ENCODE measurements at regions not wholly inside any gene's neighbourhood (a gene's known extent, or its start where the extent isn't known, plus 50 kb on each side); places are given as distances from the start of the nearest gene placed in this dataset.

- no peak for DNase-seq
Measured at GRCh38 chr10:58066979-58067378, 200.7 kb downstream of the IPMK start.

- DNase-seq: no peak
Measured at GRCh38 chr10:58066126-58066525, 201.6 kb downstream of the IPMK start.

GRCh38 chr10:58065529-58065815, 202.2 kb downstream of the IPMK start:
- no peak for DNase-seq

- peak; percentile 87 for DNase-seq
Measured at GRCh38 chr10:58064714-58065528, 202.8 kb downstream of the IPMK start.

- DNase-seq: peak; percentile 81
Measured at GRCh38 chr10:58063861-58064480, 203.7 kb downstream of the IPMK start.

GRCh38 chr10:58058683-58059082, 209.0 kb downstream of the IPMK start:
- DNase-seq: peak; percentile 51

GRCh38 chr10:58054881-58055280, 212.8 kb downstream of the IPMK start:
- no peak for DNase-seq

GRCh38 chr10:58052772-58053171, 214.9 kb downstream of the IPMK start:
- DNase-seq: no peak

GRCh38 chr10:58050575-58050974, 217.1 kb downstream of the IPMK start:
- no peak for DNase-seq

GRCh38 chr10:58048936-58049335, 218.8 kb downstream of the IPMK start:
- DNase-seq: no peak

- DNase-seq: no peak
Measured at GRCh38 chr10:58044072-58044471, 223.6 kb downstream of the IPMK start.

- DNase-seq: no peak
Measured at GRCh38 chr10:58041901-58042300, 225.8 kb downstream of the IPMK start.

GRCh38 chr10:58030208-58030607, 237.5 kb downstream of the IPMK start:
- no peak for DNase-seq

GRCh38 chr10:58028597-58029366, 238.9 kb downstream of the IPMK start:
- DNase-seq: no peak

GRCh38 chr10:58027426-58027825, 240.3 kb downstream of the IPMK start:
- no peak for DNase-seq

- DNase-seq: no peak
Measured at GRCh38 chr10:58026036-58026435, 241.7 kb downstream of the IPMK start.

- peak; percentile 52 for DNase-seq
Measured at GRCh38 chr10:58023341-58024073, 244.2 kb downstream of the IPMK start.

GRCh38 chr10:58019863-58020537, 247.7 kb downstream of the IPMK start:
- no peak for DNase-seq

- peak; percentile 95 for DNase-seq
Measured at GRCh38 chr10:58017719-58018367, 249.9 kb downstream of the IPMK start.

GRCh38 chr10:58016614-58017013, 251.1 kb downstream of the IPMK start:
- no peak for DNase-seq

- no peak for DNase-seq
Measured at GRCh38 chr10:58014436-58014835, 253.3 kb downstream of the IPMK start.

- no peak for DNase-seq
Measured at GRCh38 chr10:58013406-58013805, 254.3 kb downstream of the IPMK start.
